GM19193 (cell line): ENCODE measurements at regions not wholly inside any gene's neighbourhood (a gene's known extent, or its start where the extent isn't known, plus 50 kb on each side); places are given as distances from the start of the nearest gene placed in this dataset.

Experiments
- POLR2A ChIP-seq: IDR thresholded peaks from 4 replicates; pipeline ENCODE4 v1.6.1; 2011; ENCODE audit not compliant: insufficient read depth, insufficient read length; ENCODE audit errors: extremely low read depth

GRCh38 chr15:39333896-39334295 is 247.0 kb upstream of the THBS1 start:
- no peak for TF ChIP-seq POLR2A

- no peak for TF ChIP-seq POLR2A
Measured at GRCh38 chr15:39336926-39337325, 244.0 kb upstream of the THBS1 start.

GRCh38 chr15:39338251-39338650 is 242.6 kb upstream of the THBS1 start:
- TF ChIP-seq POLR2A: no peak

- TF ChIP-seq POLR2A: no peak
Measured at GRCh38 chr15:39340903-39341645, 239.8 kb upstream of the THBS1 start.

GRCh38 chr15:39344662-39345141 is 236.2 kb upstream of the THBS1 start:
- TF ChIP-seq POLR2A: no peak

- no peak for TF ChIP-seq POLR2A
Measured at GRCh38 chr15:39345176-39345575, 235.7 kb upstream of the THBS1 start.

GRCh38 chr15:39347453-39347852 is 233.4 kb upstream of the THBS1 start:
- TF ChIP-seq POLR2A: no peak

GRCh38 chr15:39350785-39351184 is 230.1 kb upstream of the THBS1 start:
- no peak for TF ChIP-seq POLR2A

GRCh38 chr15:39354189-39354588 is 226.7 kb upstream of the THBS1 start:
- TF ChIP-seq POLR2A: no peak

GRCh38 chr15:39357480-39358268 is 223.2 kb upstream of the THBS1 start:
- TF ChIP-seq POLR2A: no peak

- TF ChIP-seq POLR2A: no peak
Measured at GRCh38 chr15:39358441-39359041, 222.3 kb upstream of the THBS1 start.

- no peak for TF ChIP-seq POLR2A
Measured at GRCh38 chr15:39359771-39360170, 221.1 kb upstream of the THBS1 start.

- no peak for TF ChIP-seq POLR2A
Measured at GRCh38 chr15:39360452-39360851, 220.4 kb upstream of the THBS1 start.

GRCh38 chr15:39361497-39361896 is 219.4 kb upstream of the THBS1 start:
- TF ChIP-seq POLR2A: no peak

GRCh38 chr15:39362821-39363561 is 217.9 kb upstream of the THBS1 start:
- no peak for TF ChIP-seq POLR2A

GRCh38 chr15:39363761-39364586 is 216.9 kb upstream of the THBS1 start:
- TF ChIP-seq POLR2A: no peak
